ENCODE measurements at regions not wholly inside any gene's neighbourhood (a gene's known extent, or its start where the extent isn't known, plus 50 kb on each side); places are given as distances from the start of the nearest gene placed in this dataset.
A peak's percentile ranks its signal among the peaks of the same experiment; 100 is the strongest.
"Not testable (repeated sequence)": the region's sequence is repeated elsewhere in the genome, so short reads cannot be mapped to it uniquely, and the experiment has no call there.

GRCh38 chr10:4270116-4270515, 485.1 kb upstream of the KLF6 start:
- DNase-seq (ENCODE audit: low spot score) (peak; percentile 27), FAIRE-seq (no peak)

GRCh38 chr10:4268490-4268889, 483.5 kb upstream of the KLF6 start:
- DNase-seq (ENCODE audit: low spot score); FAIRE-seq: not testable (repeated sequence)

DNA sequence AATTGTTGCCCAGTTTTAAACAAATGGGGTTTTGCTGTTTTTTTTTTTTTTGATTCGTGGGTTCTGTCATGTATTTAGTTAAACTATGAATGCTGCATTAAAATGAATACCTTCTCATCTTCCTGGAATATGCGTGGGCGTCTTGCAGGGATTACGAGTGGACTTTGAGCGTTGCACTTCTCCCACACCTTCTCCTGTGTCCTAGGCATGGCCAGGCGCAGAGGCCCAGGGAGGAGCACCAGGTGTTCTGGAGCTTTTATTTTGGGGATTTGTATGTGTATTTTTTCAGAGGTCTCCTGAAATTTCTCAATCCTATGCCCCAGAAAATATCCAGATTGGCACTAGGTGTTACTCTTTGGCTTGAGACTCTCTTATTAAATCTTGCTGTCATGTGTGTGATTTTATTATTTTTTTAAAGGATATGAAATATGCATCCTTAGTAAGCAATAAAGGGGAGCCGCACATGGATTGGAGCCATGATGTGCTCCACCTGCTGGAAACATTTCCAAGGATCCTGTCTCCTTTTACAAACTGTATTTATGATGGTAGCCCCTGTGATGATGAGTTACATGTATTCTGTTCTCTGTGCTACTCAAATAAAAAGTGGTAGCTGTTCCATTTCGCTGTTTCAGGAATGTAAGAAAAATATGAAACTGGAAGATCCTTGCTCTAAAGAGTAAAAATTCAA, 482.2 kb upstream of the KLF6 start:
- no peak for DNase-seq (ENCODE audit: low spot score)
- no peak for FAIRE-seq

DNA sequence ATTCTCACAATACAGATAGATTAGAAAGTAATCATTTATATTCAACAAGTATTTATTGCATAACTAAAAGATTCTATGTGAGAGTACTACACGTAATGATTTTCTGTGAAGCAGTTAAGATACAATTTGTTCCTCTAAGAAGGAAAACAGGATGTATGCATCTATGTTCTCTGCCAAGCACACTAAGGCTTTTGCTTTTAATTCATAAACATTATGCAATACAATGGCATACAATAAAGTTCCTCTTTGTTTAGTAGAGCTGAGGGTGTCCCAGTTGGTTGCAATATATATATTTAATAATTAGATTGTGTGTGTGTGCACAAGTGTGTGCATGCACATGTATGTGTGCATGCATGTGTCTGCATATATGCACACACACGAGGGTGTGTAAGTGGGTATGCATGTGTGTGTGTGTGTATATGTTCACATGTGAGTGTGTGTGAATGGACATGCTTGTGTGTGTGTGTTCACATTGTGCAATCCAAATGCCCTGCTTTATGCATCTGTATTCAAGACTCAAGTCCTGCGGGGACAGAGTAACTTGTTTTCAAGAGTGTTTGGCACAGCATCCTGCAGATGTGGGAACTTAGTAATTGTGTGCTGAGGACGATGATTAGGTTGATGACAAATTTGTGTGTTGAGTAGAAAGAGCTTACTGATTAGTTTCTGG, 481.5 kb upstream of the KLF6 start:
- no peak for FAIRE-seq
- DNase-seq (ENCODE audit: low spot score), result no peak

DNA sequence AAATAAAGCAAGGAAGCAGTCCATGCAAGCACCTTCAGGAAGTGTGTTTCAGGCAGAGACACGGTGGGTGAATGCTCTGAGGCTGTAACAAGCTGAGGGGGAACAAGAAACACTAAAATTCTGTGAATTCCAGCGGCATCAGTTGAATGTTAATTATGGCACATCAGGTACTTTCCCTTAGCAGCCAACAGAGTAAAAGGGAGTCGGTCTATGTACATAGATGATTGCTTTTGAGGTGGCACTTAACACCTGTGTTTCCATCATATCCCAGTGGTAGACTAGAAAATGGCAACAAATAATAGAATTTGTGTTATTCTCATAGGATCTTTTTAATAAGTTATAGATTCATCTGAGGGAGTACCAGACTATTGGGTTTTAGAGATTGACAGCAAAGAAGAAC, 481.0 kb upstream of the KLF6 start:
- FAIRE-seq (no peak), DNase-seq (ENCODE audit: low spot score) (no peak)

DNA sequence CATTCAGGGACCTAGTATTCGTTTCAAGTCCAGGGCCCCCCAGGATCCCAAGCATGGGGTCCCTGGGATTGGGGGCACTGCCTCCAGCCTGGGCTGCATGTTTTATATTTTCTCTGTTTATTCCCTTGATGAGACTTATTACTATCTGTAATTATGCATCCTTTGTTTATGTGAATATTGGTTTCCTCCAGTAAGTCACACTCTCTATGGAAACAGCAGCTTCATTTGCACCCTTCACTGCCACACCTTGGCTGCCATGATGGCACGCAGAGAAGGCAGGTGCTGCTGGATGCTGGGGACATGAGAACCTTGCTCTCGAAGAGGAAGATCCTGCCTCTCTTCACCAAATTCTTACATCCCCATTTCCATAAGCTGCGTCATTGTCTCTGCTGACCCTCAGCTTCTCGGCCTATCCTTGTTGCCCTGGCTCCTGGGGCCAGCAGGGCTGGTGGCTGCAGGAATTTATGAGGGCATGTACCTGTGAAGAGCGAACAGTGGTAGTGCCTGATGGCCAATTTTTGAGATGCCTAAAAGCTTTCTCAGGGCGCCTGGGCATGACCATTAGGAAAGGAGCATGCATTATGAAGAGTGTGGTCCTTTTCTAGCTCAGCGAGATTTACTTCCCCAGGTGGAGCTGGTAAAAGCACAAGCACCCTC, 479.3 kb upstream of the KLF6 start:
- no peak for FAIRE-seq

DNA sequence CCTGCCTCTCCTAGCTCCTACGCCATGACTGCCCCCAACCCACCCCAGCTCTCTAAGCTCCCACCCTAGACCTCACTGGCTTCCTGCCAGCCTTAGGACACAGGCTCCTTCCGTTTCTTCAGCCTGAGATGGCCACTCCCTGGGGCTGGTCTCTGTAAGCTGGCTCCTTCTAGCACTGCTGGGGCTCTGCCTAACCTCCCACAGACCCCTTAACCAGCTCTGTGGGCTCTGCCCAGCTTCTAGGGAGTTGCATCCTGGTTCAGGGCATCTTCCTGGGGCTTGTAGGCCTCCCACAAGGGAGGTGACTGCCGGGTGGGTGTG, 478.6 kb upstream of the KLF6 start:
- DNase-seq (ENCODE audit: low spot score) (no peak), FAIRE-seq (no peak)

More for the DNA sequence above, 479.3 kb upstream of the KLF6 start:
- DNase-seq (ENCODE audit: low spot score), result no peak

DNA sequence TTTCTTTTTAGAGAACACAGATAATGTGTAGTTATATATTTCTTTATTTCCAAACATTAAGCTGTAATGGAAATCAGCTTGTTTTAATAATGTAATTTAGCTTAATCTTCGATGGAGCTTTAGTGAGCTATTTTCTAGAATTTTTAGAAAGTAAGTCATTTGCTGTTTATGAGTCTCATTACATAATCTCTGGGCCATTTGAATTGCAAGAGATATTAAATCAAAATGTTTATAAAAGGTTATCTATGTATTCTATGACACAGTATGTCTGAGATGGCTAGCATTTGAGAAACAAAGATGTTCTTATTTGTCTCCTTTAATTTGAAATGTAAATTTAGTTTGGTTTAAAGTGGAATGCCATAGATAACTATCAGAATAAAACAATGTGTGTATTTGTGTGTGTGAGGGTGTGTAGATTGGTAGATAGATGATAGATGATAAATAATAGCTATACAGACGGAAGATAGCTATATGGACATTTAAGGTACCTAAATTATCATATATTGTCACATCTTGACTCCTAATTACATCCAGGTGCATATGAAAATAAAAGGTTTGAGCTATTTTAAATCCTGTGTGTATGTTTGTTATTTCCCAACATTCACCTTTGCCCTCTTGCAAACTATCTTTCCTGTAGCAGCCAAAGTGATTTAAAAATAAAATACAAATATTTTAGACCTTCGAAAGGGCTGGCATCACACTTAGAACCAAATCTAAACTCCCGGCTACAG, 478.0 kb upstream of the KLF6 start:
- FAIRE-seq (no peak), DNase-seq (ENCODE audit: low spot score) (no peak)

DNA sequence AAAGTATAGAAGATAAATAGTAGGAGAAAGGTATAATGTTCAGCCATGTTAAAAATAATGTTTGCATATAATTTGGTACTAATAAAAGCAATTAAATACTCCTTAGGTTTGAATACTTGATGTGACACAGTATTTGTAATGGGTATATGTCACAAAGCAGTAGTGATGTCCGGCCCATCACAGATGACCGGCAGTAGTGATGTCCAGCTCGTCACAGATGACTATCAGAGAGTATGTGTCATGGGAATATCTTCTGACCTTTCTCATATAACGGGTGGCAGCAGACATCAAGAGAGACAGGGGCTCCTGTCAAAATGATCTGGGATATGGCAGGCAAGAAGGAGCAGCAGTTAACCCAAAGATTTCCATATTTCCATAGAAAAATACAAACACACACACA, 477.4 kb upstream of the KLF6 start:
- FAIRE-seq (no peak), DNase-seq (ENCODE audit: low spot score) (no peak)

DNA sequence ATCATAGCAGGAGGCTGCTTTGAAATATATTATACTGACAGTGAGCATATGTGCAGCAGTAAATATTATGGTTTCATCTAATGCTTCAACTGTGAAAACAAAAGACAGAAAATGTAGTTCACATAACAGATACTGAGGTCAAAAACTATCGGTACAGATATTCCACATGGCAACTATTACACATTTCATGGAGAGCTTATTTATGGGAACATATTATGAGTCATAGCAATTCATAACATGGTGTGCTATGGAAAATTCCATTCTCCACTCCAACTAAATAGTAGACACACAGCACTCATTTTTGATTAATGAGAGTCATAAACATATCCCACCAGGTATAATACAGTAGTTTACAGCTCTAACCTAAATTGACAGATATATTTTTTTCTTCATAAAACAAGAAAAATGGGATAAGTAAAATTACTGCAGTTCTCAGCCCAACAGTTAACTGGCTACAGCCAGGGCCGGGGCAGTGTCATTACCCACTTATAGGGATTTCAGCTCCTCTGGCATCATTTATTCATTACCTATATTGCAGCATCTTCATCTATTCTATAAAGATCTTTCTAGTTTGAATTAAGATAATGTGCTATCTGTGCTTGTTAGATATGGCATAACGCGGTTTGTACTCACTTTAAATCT, 475.6 kb upstream of the KLF6 start:
- FAIRE-seq (no peak), DNase-seq (ENCODE audit: low spot score) (no peak)

DNA sequence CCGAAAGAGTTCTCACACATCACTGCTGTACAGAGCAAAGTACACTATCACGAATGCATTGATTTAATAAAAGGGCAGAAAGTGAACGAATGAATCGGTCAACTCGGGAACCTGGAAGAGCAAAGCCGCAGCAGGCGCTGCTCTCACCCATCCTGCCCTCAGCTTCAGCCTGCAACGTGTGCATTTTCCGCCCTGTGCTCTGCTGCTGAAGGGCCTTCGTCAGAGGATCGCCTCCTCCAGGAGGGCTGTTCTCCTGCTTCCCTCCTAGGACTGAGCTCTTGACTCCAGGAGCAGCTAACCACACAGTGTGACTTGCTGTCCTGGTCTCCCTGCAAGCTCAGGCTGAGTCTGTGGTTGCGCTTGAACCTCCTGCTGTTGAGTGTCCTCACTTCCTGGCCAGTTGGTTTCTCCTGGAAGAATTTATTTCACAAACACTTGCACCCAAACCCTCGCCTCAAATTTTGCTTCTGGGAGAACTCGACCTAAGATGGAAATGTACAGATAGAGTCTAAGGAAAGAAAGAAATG, 473.0 kb upstream of the KLF6 start:
- DNase-seq (ENCODE audit: low spot score) (no peak), FAIRE-seq (no peak)

GRCh38 chr10:4256971-4257370, 472.0 kb upstream of the KLF6 start:
- DNase-seq (ENCODE audit: low spot score), result no peak
- FAIRE-seq, result no peak

- no peak for DNase-seq (ENCODE audit: low spot score)
These were observed 470.7 kb upstream of the KLF6 start for GRCh38 chr10:4255751-4256150.

GRCh38 chr10:4254101-4254994, 469.3 kb upstream of the KLF6 start:
- no peak for DNase-seq (ENCODE audit: low spot score)
- no peak for FAIRE-seq

More at GRCh38 chr10:4255751-4256150, 470.7 kb upstream of the KLF6 start:
- no peak for FAIRE-seq

GRCh38 chr10:4252701-4253100, 467.7 kb upstream of the KLF6 start:
- FAIRE-seq (no peak), DNase-seq (ENCODE audit: low spot score) (no peak)

DNA sequence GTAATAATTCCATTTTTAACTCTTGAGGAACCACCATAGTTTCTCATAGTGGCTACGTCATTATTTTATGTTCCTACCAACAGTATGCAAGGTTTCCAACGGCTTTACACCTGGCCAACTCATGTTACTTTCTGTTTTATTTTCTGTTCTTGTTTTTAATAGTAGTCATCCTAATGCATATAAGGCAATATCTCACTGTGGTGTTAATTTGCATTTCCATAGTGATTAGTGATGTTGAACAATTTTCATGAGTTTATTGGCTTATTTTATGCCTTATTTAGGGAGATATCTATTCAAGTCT, 465.5 kb upstream of the KLF6 start:
- DNase-seq (ENCODE audit: low spot score), result no peak
- no peak for FAIRE-seq

DNA sequence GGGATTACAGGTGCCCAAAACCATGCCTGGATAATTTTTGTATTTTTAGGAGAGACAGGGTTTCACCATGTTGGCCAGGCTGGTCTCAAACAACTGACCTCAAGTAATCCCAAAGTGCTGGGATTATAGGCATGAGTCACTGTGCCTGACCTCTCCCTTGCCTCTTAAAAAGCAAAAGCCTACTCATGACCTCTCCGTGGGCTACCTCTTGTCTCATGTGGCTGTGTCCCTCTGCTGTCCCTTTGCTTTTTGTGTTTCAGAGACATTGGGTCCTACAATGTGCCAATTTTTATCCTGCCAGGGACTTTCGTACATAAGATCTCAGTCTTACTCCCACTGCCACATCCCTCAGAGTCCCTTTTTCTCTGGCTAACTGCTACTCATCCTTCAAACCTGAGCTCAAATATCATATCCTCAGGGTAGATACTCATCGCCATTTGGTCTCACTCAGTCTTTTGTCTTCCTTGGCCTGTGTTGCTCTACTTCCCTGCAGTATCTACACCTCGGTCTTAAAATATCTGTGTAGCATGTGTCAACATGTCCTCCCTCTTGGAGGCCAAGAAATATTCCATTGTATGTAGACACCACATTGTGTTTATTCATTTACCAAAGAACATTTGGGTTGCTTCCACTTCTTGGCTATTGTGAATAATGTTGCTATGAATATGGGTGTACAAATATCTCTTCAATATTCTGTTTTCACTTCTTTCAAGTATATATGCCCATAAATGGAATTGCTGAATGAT, 465.0 kb upstream of the KLF6 start:
- no peak for DNase-seq (ENCODE audit: low spot score)
- no peak for FAIRE-seq

GRCh38 chr10:4247379-4247778, 462.4 kb upstream of the KLF6 start:
- DNase-seq (ENCODE audit: low spot score), result no peak
- no peak for FAIRE-seq

- DNase-seq (ENCODE audit: low spot score), result no peak
- FAIRE-seq, result no peak
These were observed 461.9 kb upstream of the KLF6 start for GRCh38 chr10:4246881-4247358.

GRCh38 chr10:4243651-4244050, 458.6 kb upstream of the KLF6 start:
- no peak for FAIRE-seq
- DNase-seq (ENCODE audit: low spot score), result peak; percentile 49
